Esophagus squamous epithelium (tissue), 5 donors: ENCODE measurements at regions not wholly inside any gene's neighbourhood (a gene's known extent, or its start where the extent isn't known, plus 50 kb on each side); places are given as distances from the start of the nearest gene placed in this dataset.

Source experiments
- DNase-seq: peaks from one replicate; lab custom pipeline; 2025; lab: John Stamatoyannopoulos, UW
- H3K27ac ChIP-seq, 4 donors: fragments of 200-600 bp; sonication (generic); one replicate each; pipeline ENCODE4 v1.5.1; 2016 to 2019; ENCODE audit warnings: mild to moderate bottlenecking in 1 of 4
- H3K27me3 ChIP-seq, 4 donors: fragments of 200-600 bp; sonication (generic); 1 replicate in 3 of 4; 2 replicates in 1 of 4; pipeline versions ENCODE4 v1.5.1 to v1.6.0; 2017 to 2021; ENCODE audit warnings: antibody characterized with exemption in 1 of 4
- H3K36me3 ChIP-seq, 3 donors: fragments of 200-600 bp; sonication (generic); one replicate each; pipeline ENCODE4 v1.5.1; 2016 to 2019
- H3K4me1 ChIP-seq, 3 donors: fragments of 200-600 bp; sonication (generic); one replicate each; pipeline ENCODE4 v1.5.1; 2017 to 2019
- H3K4me3 ChIP-seq, 4 donors: fragments of 200-600 bp; sonication (generic); 1 replicate in 3 of 4; 2 replicates in 1 of 4; pipeline ENCODE4 v1.5.1; 2016 to 2019; ENCODE audit warnings: mild to moderate bottlenecking in 2 of 4, moderate library complexity in 1 of 4
- H3K9me3 ChIP-seq, 3 donors: fragments of 200-600 bp; sonication (generic); one replicate each; pipeline ENCODE4 v1.5.1; 2016 to 2019
- CTCF ChIP-seq, 6 experiments: fragments of 450-650 bp in 4 of 6; fragments of 200-600 bp in 2 of 6; sonication (generic) in 2 of 6; IDR thresholded peaks; one replicate each; pipeline ENCODE4 v1.5.1; 2016 to 2019; ENCODE audit warnings: antibody characterized with exemption in 6 of 6, mild to moderate bottlenecking in 4 of 6, moderate library complexity in 4 of 6
- POLR2A ChIP-seq, 4 donors: fragments of 450-650 bp; IDR thresholded peaks; one replicate each; pipeline ENCODE4 v1.6.1; 2017; ENCODE audit warnings: antibody characterized with exemption in 4 of 4, mild to moderate bottlenecking in 4 of 4, moderate library complexity in 3 of 4
- WGBS, 2 donors: methylation state at CpG; one replicate each; pipeline ENCODE4 v1.1.5; 2018; 5-methylcytosine and 5-hydroxymethylcytosine counted together
- intact Hi-C: fragments of 100-400 bp; cut with DNase I; formaldehyde crosslinking; loops from one replicate; pipeline ENCODE4 v1.15.0; 2022
- donor health status: DM: yes; HTN: yes; CAD: no.

GRCh38 chr3:153437666-153438065 lies 275.6 kb downstream of the RAP2B start:
- Histone ChIP-seq H3K4me3 (no peak overlapping the region), H3K27ac (no peak overlapping the region), H3K9me3 (no peaks in the 10 kb centered on the region), H3K4me1 (no peaks in the 10 kb centered on the region), H3K36me3 (no peaks in the 10 kb centered on the region), H3K27me3 (no peaks in the 10 kb centered on the region)
- no peak for DNase-seq
- intact Hi-C loops, result no loop called here
- TF ChIP-seq POLR2A (IDR thresholded peaks at IDR 0.05) (no peak), CTCF (IDR thresholded peaks at IDR 0.05) (no peak)
- WGBS, 2 donors, result 23 to 52% methylated on average over 2 of the region's 2 CpGs

- WGBS, 2 donors, result 73 to 91% methylated on average over 3 of the region's 3 CpGs
- intact Hi-C loops, result no loop called here
- Histone ChIP-seq H3K4me1 (no peaks in the 10 kb centered on the region), H3K9me3 (no peaks in the 10 kb centered on the region), H3K4me3 (no peak overlapping the region), H3K27ac (no peak overlapping the region), H3K27me3 (no peaks in the 10 kb centered on the region), H3K36me3 (no peaks in the 10 kb centered on the region)
- TF ChIP-seq POLR2A (IDR thresholded peaks at IDR 0.05) (no peak), CTCF (IDR thresholded peaks at IDR 0.05) (no peak)
- DNase-seq, result no peak
These were observed 276.2 kb downstream of the RAP2B start for GRCh38 chr3:153438271-153438670.

GRCh38 chr3:153439780-153440179 lies 277.8 kb downstream of the RAP2B start:
- DNase-seq, result no peak
- Histone ChIP-seq H3K9me3 (no peaks in the 10 kb centered on the region), H3K36me3 (no peaks in the 10 kb centered on the region), H3K27me3 (no peaks in the 10 kb centered on the region), H3K4me3 (no peak overlapping the region), H3K4me1 (no peaks in the 10 kb centered on the region), H3K27ac (no peak overlapping the region)
- intact Hi-C loops, result no loop called here
- TF ChIP-seq POLR2A (IDR thresholded peaks at IDR 0.05) (no peak), CTCF (IDR thresholded peaks at IDR 0.05) (no peak)
- WGBS, 2 donors, result 73 to 76% methylated on average over 3 of the region's 3 CpGs

GRCh38 chr3:153440311-153440710 lies 278.3 kb downstream of the RAP2B start:
- Histone ChIP-seq H3K4me1 (no peaks in the 10 kb centered on the region), H3K36me3 (no peaks in the 10 kb centered on the region), H3K4me3 (no peak overlapping the region), H3K27me3 (no peaks in the 10 kb centered on the region), H3K27ac (no peak overlapping the region), H3K9me3 (no peaks in the 10 kb centered on the region)
- WGBS, 2 donors, result 83 to 88% methylated on average over 5 of the region's 5 CpGs
- intact Hi-C loops, result no loop called here
- DNase-seq, result no peak
- TF ChIP-seq POLR2A (IDR thresholded peaks at IDR 0.05) (no peak), CTCF (IDR thresholded peaks at IDR 0.05) (no peak)

GRCh38 chr3:153442386-153442785 lies 280.4 kb downstream of the RAP2B start:
- H3K36me3 ChIP-seq, result no peaks in the 10 kb centered on the region
- no peak for DNase-seq
- no peaks in the 10 kb centered on the region for H3K27me3 ChIP-seq
- H3K27ac ChIP-seq, result no peak overlapping the region
- 64 to 75% methylated on average over 2 of the region's 2 CpGs for WGBS, 2 donors
- H3K9me3 ChIP-seq, result no peaks in the 10 kb centered on the region
- no peak for TF ChIP-seq POLR2A (IDR thresholded peaks at IDR 0.05)
- TF ChIP-seq CTCF (IDR thresholded peaks at IDR 0.05), result no peak
- no peak overlapping the region for H3K4me3 ChIP-seq
- intact Hi-C loops, result no loop called here
- H3K4me1 ChIP-seq, result no peaks in the 10 kb centered on the region
